SU-DHL-6 (cell line): ENCODE measurements at regions not wholly inside any gene's neighbourhood (a gene's known extent, or its start where the extent isn't known, plus 50 kb on each side); places are given as distances from the start of the nearest gene placed in this dataset.

Experiments
- EZH2phosphoT487 ChIP-seq: fragments of 200-600 bp; sonication (generic), shearing (Covaris generic); conservative IDR thresholded peaks from 2 replicates; pipeline ENCODE4 v1.6.1; 2018; ENCODE audit warnings: mild to moderate bottlenecking, antibody characterized with exemption, low read length, moderate library complexity, mixed read lengths
- TF ChIP-seq, protein P1 (sequence below): fragments of 200-600 bp; sonication (generic); IDR thresholded peaks from one replicate; pipeline ENCODE4 v1.5.1; 2017; ENCODE audit warnings: antibody characterized with exemption, mild to moderate bottlenecking, low read length, moderate library complexity; ENCODE audit not compliant: insufficient read depth, poor library complexity, severe bottlenecking

DNA sequence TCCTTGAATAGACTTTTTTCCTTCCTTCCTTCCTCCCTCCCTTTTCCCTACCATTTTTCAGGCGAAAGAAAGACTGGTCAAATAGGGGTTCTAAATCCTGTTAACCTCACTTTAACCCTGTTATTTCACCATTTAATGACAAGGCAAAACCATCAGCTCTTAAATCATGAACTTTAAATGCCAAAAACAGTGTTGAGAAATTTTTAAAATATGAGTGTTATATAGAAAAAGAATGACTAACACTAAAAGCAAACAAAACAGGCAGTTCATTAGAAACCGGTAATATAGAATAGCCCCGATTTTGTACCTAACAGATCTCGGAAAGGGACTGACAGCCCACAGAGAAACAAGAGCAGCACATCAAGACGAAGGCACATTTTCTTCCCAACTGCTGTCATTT lies 57.4 kb upstream of the CEP85L start:
- TF ChIP-seq, protein P1, sequence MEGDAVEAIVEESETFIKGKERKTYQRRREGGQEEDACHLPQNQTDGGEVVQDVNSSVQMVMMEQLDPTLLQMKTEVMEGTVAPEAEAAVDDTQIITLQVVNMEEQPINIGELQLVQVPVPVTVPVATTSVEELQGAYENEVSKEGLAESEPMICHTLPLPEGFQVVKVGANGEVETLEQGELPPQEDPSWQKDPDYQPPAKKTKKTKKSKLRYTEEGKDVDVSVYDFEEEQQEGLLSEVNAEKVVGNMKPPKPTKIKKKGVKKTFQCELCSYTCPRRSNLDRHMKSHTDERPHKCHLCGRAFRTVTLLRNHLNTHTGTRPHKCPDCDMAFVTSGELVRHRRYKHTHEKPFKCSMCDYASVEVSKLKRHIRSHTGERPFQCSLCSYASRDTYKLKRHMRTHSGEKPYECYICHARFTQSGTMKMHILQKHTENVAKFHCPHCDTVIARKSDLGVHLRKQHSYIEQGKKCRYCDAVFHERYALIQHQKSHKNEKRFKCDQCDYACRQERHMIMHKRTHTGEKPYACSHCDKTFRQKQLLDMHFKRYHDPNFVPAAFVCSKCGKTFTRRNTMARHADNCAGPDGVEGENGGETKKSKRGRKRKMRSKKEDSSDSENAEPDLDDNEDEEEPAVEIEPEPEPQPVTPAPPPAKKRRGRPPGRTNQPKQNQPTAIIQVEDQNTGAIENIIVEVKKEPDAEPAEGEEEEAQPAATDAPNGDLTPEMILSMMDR = no peak
- TF ChIP-seq EZH2phosphoT487 = no peak
